GM12865 (cell line): ENCODE measurements at regions not wholly inside any gene's neighbourhood (a gene's known extent, or its start where the extent isn't known, plus 50 kb on each side); places are given as distances from the start of the nearest gene placed in this dataset.

Source experiments
- DNase-seq: peaks from one replicate; pipeline ENCODE4 v3.0.0; 2010; ENCODE audit warnings: low read depth
- H3K4me3 ChIP-seq: 2 replicates; pipeline ENCODE4 v1.5.1; 2011; ENCODE audit warnings: mild to moderate bottlenecking, low read depth, low read length, control low read depth
- TF ChIP-seq, protein P1 (sequence below): IDR thresholded peaks from 2 replicates; pipeline ENCODE4 v1.5.1; 2011; ENCODE audit warnings: low read length, control low read depth, low read depth, inconsistent platforms; ENCODE audit not compliant: insufficient read depth; ENCODE audit errors: missing control alignments

DNA sequence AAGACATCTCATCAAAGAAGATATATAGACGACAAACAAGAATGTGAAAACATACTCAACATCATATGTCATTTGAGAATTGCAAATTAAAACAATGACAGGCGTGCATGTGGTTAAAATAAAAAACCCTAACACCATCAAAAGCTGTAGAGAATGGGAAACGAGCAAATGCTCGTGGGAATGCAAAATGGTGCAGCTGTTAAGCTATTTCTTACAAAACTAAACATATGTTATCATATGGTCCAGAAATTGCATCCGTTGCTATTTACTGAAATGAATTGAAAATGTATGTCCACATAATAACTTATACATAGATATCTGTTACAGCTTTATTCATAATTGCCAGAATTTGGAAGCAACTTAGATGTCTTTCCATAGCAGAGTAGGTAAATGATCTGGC is 574.4 kb downstream of the TNS3 start:
- DNase-seq: no peak
- TF ChIP-seq, protein P1, sequence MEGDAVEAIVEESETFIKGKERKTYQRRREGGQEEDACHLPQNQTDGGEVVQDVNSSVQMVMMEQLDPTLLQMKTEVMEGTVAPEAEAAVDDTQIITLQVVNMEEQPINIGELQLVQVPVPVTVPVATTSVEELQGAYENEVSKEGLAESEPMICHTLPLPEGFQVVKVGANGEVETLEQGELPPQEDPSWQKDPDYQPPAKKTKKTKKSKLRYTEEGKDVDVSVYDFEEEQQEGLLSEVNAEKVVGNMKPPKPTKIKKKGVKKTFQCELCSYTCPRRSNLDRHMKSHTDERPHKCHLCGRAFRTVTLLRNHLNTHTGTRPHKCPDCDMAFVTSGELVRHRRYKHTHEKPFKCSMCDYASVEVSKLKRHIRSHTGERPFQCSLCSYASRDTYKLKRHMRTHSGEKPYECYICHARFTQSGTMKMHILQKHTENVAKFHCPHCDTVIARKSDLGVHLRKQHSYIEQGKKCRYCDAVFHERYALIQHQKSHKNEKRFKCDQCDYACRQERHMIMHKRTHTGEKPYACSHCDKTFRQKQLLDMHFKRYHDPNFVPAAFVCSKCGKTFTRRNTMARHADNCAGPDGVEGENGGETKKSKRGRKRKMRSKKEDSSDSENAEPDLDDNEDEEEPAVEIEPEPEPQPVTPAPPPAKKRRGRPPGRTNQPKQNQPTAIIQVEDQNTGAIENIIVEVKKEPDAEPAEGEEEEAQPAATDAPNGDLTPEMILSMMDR: no peak
- no peak overlapping the region for H3K4me3 ChIP-seq

GRCh38 chr7:47000561-47000960 is 581.4 kb downstream of the TNS3 start:
- TF ChIP-seq, protein P1: no peak
- H3K4me3 ChIP-seq: no peak overlapping the region
- no peak for DNase-seq

DNA sequence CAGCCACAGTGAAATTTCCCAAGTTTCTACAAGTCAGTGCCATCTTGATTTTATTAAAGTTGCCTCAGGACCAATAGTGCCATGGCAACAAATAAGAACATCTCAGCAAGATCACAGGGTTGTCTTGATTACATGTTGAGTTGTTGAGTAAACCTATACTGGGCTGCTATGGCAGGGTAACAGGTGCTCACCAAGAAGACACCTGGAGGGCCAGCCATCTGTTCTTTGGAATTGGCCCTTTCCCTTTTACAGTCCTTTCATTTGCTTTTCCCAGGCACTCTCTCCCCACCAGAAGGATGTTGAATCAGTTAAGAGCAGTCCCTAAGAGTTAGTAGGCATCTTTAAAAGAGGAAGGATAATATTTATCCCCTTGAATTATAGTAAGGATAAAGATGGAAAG is 582.0 kb downstream of the TNS3 start:
- TF ChIP-seq, protein P1: no peak
- no peak overlapping the region for H3K4me3 ChIP-seq
- DNase-seq: no peak

- DNase-seq: no peak
- TF ChIP-seq, protein P1: no peak
- H3K4me3 ChIP-seq: no peak overlapping the region
Observed at GRCh38 chr7:46996972-46997371, 584.9 kb downstream of the TNS3 start.

GRCh38 chr7:46993396-46993795 is 588.5 kb downstream of the TNS3 start:
- no peak overlapping the region for H3K4me3 ChIP-seq
- TF ChIP-seq, protein P1: no peak
- DNase-seq: no peak

DNA sequence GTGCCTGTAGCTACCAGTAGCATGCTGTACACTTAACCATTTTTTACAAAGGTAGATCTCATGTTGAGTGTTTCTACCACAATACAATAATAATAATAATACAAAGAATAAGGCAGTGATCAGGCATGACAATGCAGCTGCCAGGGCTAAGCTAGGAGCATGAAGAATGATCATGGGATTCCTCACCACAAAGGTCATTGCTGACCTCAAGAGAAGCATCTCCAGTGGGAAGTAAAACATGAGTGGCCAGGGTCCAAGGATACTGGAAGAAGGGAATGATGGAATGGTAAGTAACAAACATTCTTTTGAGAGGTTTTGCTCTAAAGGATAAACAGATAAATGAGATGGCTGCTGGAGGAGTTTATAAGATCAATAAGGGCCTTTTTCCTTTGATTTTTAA is 591.1 kb downstream of the TNS3 start:
- no peak for DNase-seq
- no peak overlapping the region for H3K4me3 ChIP-seq
- TF ChIP-seq, protein P1: no peak

GRCh38 chr7:46989247-46989646 is 592.7 kb downstream of the TNS3 start:
- no peak overlapping the region for H3K4me3 ChIP-seq
- no peak for DNase-seq
- TF ChIP-seq, protein P1: no peak
